CD4-positive, alpha-beta memory T cell (primary cell): ENCODE measurements at regions not wholly inside any gene's neighbourhood (a gene's known extent, or its start where the extent isn't known, plus 50 kb on each side); places are given as distances from the start of the nearest gene placed in this dataset.
"Not testable (repeated sequence)": the region's sequence is repeated elsewhere in the genome, so short reads cannot be mapped to it uniquely, and the experiment has no call there.

Experiments
- CTCF ChIA-PET: fragments of 350-600 bp; sonication (Branson Sonifier 250); formaldehyde crosslinking; loops from one replicate; lab custom pipeline; 2021; ENCODE audit warnings: inconsistent platforms; ENCODE audit not compliant: partially characterized antibody; lab: Charles Lee
- POLR2A ChIA-PET: fragments of 350-600 bp; sonication (Branson Sonifier 250); formaldehyde crosslinking; loops from one replicate; lab custom pipeline; 2021; ENCODE audit not compliant: partially characterized antibody; lab: Charles Lee
- DNase-seq, 5 donors: peaks; one replicate each; pipeline versions ENCODE4 v3.0.0 to v3.0.0-alpha.2; 2020 to 2022; ENCODE audit warnings: mixed read lengths in 1 of 5
- H3K27ac ChIP-seq: one replicate; pipeline ENCODE4 v1.7.0; 2013; ENCODE audit warnings: low read depth, low read length
- H3K27me3 ChIP-seq: 2 replicates; pipeline ENCODE4 v1.7.0; 2013; ENCODE audit warnings: mild to moderate bottlenecking, low read length, moderate library complexity; ENCODE audit not compliant: insufficient read depth
- H3K36me3 ChIP-seq: 2 replicates; pipeline ENCODE4 v1.7.0; 2013; ENCODE audit warnings: mild to moderate bottlenecking, low read length, moderate library complexity; ENCODE audit not compliant: insufficient read depth
- H3K4me1 ChIP-seq: 2 replicates; pipeline ENCODE4 v1.7.0; 2013; ENCODE audit warnings: mild to moderate bottlenecking, low read length, moderate library complexity; ENCODE audit not compliant: insufficient read depth
- H3K4me3 ChIP-seq, 2 donors: one replicate each; pipeline ENCODE4 v1.7.0; 2013; ENCODE audit warnings: low read length in 2 of 2, mild to moderate bottlenecking in 1 of 2
- H3K9me3 ChIP-seq, 2 donors: one replicate each; pipeline ENCODE4 v1.7.0; 2013; ENCODE audit warnings: low read length in 2 of 2, control low read depth in 1 of 2; ENCODE audit not compliant: control insufficient read depth in 1 of 2
- H3K27ac Mint-ChIP-seq, 7 donors: one replicate each; pipeline ENCODE4 v1.8.0; 2020 to 2021; ENCODE audit warnings: mixed read lengths in 7 of 7, mild to moderate bottlenecking in 6 of 7, inconsistent platforms in 3 of 7, moderate library complexity in 3 of 7
- H3K27me3 Mint-ChIP-seq, 2 donors: one replicate each; pipeline ENCODE4 v1.8.0; 2020 to 2021; ENCODE audit warnings: mixed read lengths in 2 of 2
- H3K36me3 Mint-ChIP-seq, 2 donors: one replicate each; pipeline ENCODE4 v1.8.0; 2020 to 2021; ENCODE audit warnings: mixed read lengths in 2 of 2, inconsistent platforms in 1 of 2, mild to moderate bottlenecking in 1 of 2
- H3K4me1 Mint-ChIP-seq, 4 donors: one replicate each; pipeline ENCODE4 v1.8.0; 2020 to 2021; ENCODE audit warnings: mixed read lengths in 4 of 4, mild to moderate bottlenecking in 1 of 4
- H3K4me3 Mint-ChIP-seq, 8 donors: one replicate each; pipeline ENCODE4 v1.8.0; 2020 to 2021; ENCODE audit warnings: mixed read lengths in 8 of 8, mild to moderate bottlenecking in 7 of 8, moderate library complexity in 6 of 8, inconsistent platforms in 3 of 8
- H3K9me3 Mint-ChIP-seq, 8 donors: one replicate each; pipeline ENCODE4 v1.8.0; 2020 to 2021; ENCODE audit warnings: mixed read lengths in 8 of 8, mild to moderate bottlenecking in 5 of 8, inconsistent platforms in 3 of 8, moderate library complexity in 1 of 8
- intact Hi-C: fragments of 100-400 bp; cut with micrococcal nuclease; formaldehyde crosslinking; loops from one replicate; pipeline ENCODE4 v1.15.1; 2023

DNA sequence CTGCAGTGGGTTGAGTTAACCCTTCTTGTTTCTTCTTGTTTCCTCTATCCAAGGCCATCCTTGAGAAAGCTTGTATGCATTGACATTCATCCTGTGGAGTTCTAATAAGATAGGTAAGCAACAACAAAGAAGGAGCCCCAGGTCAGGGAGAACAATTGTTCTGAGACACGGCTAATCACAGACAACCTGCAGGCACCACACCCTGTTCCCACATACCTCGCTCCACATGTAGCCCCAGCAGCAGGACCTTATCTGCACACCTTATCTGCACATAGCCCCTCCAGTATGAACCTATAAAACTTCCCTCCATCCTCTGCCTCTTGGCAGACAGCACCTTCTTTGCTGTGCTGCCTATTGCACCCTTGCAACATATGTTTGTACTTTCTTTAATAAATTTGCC lies 129.1 kb downstream of the MSL3 start:
- H3K9me3 ChIP-seq, result no peaks in the 10 kb centered on the region
- no peak overlapping the region for H3K4me3 Mint-ChIP-seq
- H3K4me3 ChIP-seq, result no peak overlapping the region

DNA sequence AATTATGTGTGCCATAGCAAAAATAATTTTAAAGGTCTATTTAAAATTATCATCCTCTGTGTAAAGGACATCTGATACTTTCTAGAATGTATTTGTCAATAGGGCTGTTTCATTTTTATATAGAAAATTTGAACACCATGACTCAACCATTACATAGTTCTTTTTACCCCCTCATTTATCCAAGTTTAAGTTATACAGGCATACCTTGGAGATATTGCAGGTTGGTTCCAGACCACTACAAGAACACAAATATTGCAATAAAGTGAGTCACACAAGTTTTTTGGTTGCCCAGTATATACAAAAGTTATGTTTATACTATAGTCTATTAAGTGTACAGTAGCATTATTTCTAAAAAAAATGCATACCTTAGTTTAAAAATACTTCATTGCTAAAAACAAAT lies 130.4 kb downstream of the MSL3 start:
- ChIA-PET POLR2A (no interaction called here), CTCF (no interaction called here)
- Histone ChIP-seq H3K36me3 (no peaks in the 10 kb centered on the region), H3K4me1 (no peaks in the 10 kb centered on the region), H3K27me3 (no peaks in the 10 kb centered on the region), H3K4me3 (no peak overlapping the region), H3K27ac (no peak overlapping the region), H3K9me3 (no peaks in the 10 kb centered on the region)
- no peak for DNase-seq
- intact Hi-C loops, result no loop called here
- Mint-ChIP-seq H3K4me1 (no peaks in the 10 kb centered on the region), H3K27ac (no peak overlapping the region), H3K9me3 (no peaks in the 10 kb centered on the region), H3K36me3 (no peaks in the 10 kb centered on the region), H3K27me3 (peaks cover 0 to 2% of the 10 kb centered on the region in 2 donors), H3K4me3 (no peak overlapping the region)

More for the DNA sequence above, 129.1 kb downstream of the MSL3 start:
- no peak for DNase-seq
- H3K27me3 Mint-ChIP-seq, result peaks cover 0 to 2% of the 10 kb centered on the region in 2 donors
- no peaks in the 10 kb centered on the region for H3K4me1 ChIP-seq
- H3K36me3 Mint-ChIP-seq, result no peaks in the 10 kb centered on the region
- intact Hi-C loops, result no loop called here
- no peaks in the 10 kb centered on the region for H3K9me3 Mint-ChIP-seq
- no peak overlapping the region for H3K27ac Mint-ChIP-seq
- H3K36me3 ChIP-seq, result no peaks in the 10 kb centered on the region
- H3K27me3 ChIP-seq, result no peaks in the 10 kb centered on the region
- no peaks in the 10 kb centered on the region for H3K4me1 Mint-ChIP-seq
- ChIA-PET CTCF (no interaction called here), POLR2A (no interaction called here)
- no peak overlapping the region for H3K27ac ChIP-seq

DNA sequence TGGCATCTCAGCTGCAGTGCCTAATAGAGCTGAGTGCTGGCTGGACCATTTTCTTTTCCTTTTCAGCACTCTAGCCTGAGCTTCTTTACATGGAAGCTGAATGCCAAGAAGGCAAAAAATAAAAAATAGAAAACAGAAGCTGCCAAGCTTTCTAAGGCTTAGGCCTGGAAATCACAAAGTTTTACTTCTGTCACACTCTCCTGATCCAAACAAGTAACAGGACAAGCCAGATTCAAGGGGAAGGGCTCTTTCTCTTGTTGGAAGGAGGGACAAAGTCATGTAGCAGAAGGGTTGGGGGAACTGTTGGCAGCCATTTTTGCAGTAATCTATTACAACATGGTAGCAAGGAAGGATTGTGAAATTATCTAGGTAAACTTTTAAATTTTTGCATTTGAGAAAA lies 131.8 kb downstream of the MSL3 start:
- POLR2A ChIA-PET, result no interaction called here
- CTCF ChIA-PET, result no interaction called here
- Histone ChIP-seq H3K27me3 (no peaks in the 10 kb centered on the region), H3K4me3 (no peak overlapping the region), H3K4me1 (no peaks in the 10 kb centered on the region), H3K9me3 (no peaks in the 10 kb centered on the region), H3K27ac (no peak overlapping the region), H3K36me3 (no peaks in the 10 kb centered on the region)
- H3K9me3 Mint-ChIP-seq, result no peaks in the 10 kb centered on the region
- intact Hi-C loops, result no loop called here
- no peak overlapping the region for H3K27ac Mint-ChIP-seq
- H3K4me1 Mint-ChIP-seq, result no peaks in the 10 kb centered on the region
- peaks cover 0 to 2% of the 10 kb centered on the region in 2 donors for H3K27me3 Mint-ChIP-seq
- H3K4me3 Mint-ChIP-seq, result no peak overlapping the region
- H3K36me3 Mint-ChIP-seq, result no peaks in the 10 kb centered on the region
- DNase-seq, result no peak

DNA sequence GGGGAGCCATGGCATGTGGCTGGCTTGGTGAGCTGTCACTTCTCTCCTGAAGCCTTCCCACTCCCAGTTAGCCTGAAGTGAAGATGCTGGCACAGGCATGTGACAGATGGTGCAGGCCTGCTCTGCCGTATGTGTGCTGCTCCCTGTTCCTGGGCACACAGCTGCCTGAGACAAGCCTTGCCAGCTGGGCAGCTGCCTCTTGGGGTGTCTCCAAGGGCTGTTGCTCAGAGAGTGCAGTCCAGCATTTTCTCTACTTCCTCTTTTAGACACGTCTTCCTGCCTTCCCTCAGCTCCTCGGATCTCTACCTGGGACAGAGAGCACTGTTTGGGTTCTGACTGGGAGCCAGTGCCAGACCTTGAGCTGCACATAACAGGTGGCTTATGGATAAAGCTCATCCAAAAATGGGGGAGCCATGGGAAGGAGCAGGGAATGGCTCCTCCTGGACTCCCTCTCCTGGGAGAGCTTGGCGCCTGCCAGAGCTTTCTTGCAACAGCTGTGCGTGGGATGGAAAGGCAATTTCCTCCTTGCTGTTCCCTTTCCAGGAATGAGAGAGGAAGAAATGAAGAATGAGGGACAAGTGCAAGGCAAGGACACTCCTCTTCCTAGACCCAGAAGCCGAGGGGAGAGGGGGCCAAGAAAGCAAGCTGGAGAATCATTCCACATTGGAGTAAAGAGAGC lies 132.9 kb downstream of the MSL3 start:
- Histone ChIP-seq H3K27me3 (no peaks in the 10 kb centered on the region), H3K9me3 (no peaks in the 10 kb centered on the region), H3K4me1 (no peaks in the 10 kb centered on the region), H3K27ac (no peak overlapping the region), H3K4me3 (no peak overlapping the region), H3K36me3 (no peaks in the 10 kb centered on the region)
- Mint-ChIP-seq H3K27me3 (peaks cover 0 to 2% of the 10 kb centered on the region in 2 donors), H3K36me3 (no peaks in the 10 kb centered on the region), H3K4me3 (no peak overlapping the region), H3K27ac (no peak overlapping the region), H3K9me3 (peaks cover 0 to 8% (median 0%) of the 10 kb centered on the region in 8 donors), H3K4me1 (no peaks in the 10 kb centered on the region)
- ChIA-PET CTCF (no interaction called here), POLR2A (no interaction called here)
- DNase-seq, result no peak
- intact Hi-C loops, result no loop called here

DNA sequence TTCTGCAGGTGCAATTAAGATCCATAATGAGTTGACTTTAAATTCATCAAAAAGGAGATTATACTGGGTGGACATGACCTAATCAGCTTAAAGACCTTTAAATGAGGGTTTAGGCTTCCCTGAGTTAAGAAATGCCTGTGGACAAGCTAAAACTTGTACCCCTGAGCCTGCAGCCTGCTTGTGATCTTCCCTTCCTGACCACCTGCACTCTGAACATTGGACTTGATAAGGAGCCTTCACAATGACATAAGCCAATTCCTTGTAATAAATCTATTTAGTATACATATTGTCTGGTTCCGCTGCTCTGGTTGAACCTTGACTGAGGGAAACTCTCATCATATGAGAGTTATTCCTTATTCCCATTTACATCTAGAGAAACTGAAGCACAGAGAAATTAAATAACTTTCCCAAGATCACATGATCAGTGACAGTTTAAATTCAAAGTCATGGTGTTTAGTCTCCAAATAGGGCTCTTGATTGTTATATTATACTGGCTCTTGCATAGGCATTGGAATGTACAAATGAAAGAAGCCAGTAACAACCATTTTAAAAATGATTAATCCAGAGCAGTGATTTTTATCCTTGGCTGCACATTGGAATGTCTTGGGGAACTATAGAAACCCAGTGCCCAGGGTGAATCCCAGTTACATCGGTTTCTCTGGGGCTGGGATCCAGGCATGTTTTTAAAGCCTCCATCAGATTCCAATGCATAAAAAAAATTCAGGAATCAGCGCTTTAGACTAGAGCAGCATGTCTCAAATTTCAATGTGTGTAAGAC lies 136.1 kb downstream of the MSL3 start:
- Mint-ChIP-seq H3K36me3 (no peaks in the 10 kb centered on the region), H3K4me1 (no peaks in the 10 kb centered on the region), H3K9me3 (peaks cover 0 to 10% (median 0%) of the 10 kb centered on the region in 8 donors)

DNA sequence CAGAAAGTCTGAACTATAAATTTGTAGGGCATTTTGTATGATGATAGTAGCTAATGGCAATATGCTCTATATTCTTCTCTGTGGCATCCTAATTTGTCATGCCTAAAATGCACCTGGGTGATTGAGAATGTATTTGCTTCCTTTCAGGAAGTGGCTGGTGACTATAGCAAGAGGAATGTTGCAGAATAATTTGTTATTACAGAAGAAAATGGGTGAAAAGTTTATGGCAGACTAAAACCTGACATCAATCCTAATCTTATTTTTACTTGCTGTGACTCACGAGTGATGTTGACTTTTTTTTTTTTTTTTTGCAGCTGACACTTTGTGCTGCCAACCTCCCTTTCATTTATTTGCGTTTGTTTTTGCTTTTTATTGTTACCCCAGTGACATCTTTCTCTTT lies 141.1 kb downstream of the MSL3 start:
- ChIA-PET CTCF (no interaction called here), POLR2A (no interaction called here)
- Histone ChIP-seq H3K9me3 (no peaks in the 10 kb centered on the region), H3K4me1 (no peaks in the 10 kb centered on the region), H3K27me3 (no peaks in the 10 kb centered on the region), H3K27ac (no peak overlapping the region), H3K4me3 (no peak overlapping the region), H3K36me3 (no peaks in the 10 kb centered on the region)
- peaks cover 0 to 10% (median 0%) of the 10 kb centered on the region in 8 donors for H3K9me3 Mint-ChIP-seq
- no peaks in the 10 kb centered on the region for H3K4me1 Mint-ChIP-seq
- DNase-seq, result no peak
- H3K36me3 Mint-ChIP-seq, result no peaks in the 10 kb centered on the region
- no peak overlapping the region for H3K4me3 Mint-ChIP-seq
- peaks cover 0 to 2% of the 10 kb centered on the region in 2 donors for H3K27me3 Mint-ChIP-seq
- H3K27ac Mint-ChIP-seq, result no peak overlapping the region
- intact Hi-C loops, result no loop called here

More for the DNA sequence above, 136.1 kb downstream of the MSL3 start:
- POLR2A ChIA-PET, result no interaction called here
- no peak overlapping the region for H3K27ac ChIP-seq
- H3K27me3 ChIP-seq, result no peaks in the 10 kb centered on the region
- H3K27me3 Mint-ChIP-seq, result no peaks in the 10 kb centered on the region
- no peak overlapping the region for H3K4me3 Mint-ChIP-seq
- no peak overlapping the region for H3K27ac Mint-ChIP-seq
- intact Hi-C loops, result no loop called here
- CTCF ChIA-PET, result no interaction called here
- H3K36me3 ChIP-seq, result no peaks in the 10 kb centered on the region
- no peak for DNase-seq
- H3K4me3 ChIP-seq, result no peak overlapping the region
- H3K9me3 ChIP-seq, result no peaks in the 10 kb centered on the region
- no peaks in the 10 kb centered on the region for H3K4me1 ChIP-seq

DNA sequence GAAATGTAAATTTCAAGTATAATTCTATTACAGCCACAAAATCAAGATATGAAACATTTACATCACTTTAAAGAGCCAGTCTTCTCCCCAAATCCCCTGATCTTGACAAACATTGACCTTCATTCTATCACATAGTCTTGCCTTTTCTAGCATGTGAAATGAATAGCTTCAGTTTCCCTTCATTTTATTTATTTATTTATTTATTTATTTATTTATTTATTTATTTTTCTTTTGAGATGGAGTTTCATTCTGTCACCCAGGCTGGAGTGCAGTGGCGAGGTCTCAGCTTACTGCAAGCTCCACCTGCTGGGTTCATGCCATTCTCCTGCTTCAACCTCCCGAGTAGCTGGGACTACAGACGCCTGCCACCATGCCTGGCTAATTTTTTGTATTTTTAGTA lies 147.9 kb downstream of the MSL3 start:
- H3K27ac ChIP-seq, H3K36me3 ChIP-seq, H3K27me3 ChIP-seq, H3K4me1 ChIP-seq, H3K27ac Mint-ChIP-seq, H3K4me3 Mint-ChIP-seq, intact Hi-C loops, CTCF ChIA-PET, H3K9me3 ChIP-seq, H3K4me1 Mint-ChIP-seq, POLR2A ChIA-PET, H3K4me3 ChIP-seq, H3K27me3 Mint-ChIP-seq, DNase-seq, H3K36me3 Mint-ChIP-seq: not testable (repeated sequence)
- peaks cover 0 to 22% (median 14%) of the 10 kb centered on the region in 8 donors for H3K9me3 Mint-ChIP-seq
